HG02840 (cell line): ENCODE measurements at regions not wholly inside any gene's neighbourhood (a gene's known extent, or its start where the extent isn't known, plus 50 kb on each side); places are given as distances from the start of the nearest gene placed in this dataset.
"Not testable (repeated sequence)": the region's sequence is repeated elsewhere in the genome, so short reads cannot be mapped to it uniquely, and the experiment has no call there.

Experiments
- ATAC-seq: cut with Tn5 transposase; IDR thresholded peaks from one replicate; pipeline ENCODE4 v1.9.1; 2021; ENCODE audit warnings: mild to moderate bottlenecking, moderate library complexity, moderate number of reproducible peaks; ENCODE audit not compliant: unreplicated experiment, low FRiP score

DNA sequence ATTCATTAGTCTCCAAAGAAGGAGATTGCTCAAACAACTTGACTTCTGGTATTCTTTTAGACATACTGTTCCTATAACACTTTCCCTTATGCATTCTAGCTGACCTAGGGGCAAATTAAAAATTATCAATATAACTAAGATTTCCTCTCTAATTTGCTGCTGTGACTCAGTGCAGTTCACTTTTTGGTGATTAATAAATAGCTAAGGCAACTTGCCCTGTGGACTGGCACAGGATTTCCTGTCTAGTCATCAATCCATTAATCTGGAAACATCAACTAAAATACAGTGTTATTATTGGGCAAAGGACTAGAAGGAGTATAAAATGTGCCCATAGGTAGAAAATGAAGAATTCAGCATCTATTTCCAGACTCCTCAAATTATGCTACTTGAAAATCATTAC, 83.5 kb upstream of the SERPINE2 start:
- ATAC-seq, result no peak

DNA sequence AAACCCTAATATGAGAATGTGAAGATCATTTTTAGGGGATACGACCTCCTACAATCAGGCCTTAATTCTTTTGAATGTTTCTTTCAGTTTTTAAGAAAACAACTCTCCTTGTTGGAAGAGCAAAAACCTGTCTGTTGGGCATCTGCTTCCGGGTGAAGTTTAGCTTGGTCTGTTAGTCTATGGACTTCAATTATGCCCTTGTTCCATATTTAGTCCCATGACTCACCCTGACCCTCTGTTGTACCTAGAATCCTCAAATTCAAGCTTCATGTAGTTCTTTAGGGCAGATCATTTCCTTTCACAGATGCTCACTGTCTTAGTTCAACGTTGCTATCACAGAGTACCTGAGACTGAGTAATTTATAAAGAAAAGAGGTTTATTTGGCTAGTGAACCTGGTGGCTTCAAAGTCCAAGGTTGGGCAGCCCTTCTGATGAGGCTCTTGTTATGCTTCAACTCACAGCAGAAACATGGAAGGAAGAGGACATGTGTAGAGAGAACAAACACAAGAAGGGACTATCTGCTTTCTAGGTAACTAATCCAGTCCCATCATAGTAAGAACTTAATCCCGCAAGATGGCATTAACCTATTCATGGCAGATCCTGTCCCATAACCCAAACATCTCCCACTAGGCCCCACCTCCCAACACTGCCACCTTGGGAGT, 82.5 kb upstream of the SERPINE2 start:
- ATAC-seq, result no peak

DNA sequence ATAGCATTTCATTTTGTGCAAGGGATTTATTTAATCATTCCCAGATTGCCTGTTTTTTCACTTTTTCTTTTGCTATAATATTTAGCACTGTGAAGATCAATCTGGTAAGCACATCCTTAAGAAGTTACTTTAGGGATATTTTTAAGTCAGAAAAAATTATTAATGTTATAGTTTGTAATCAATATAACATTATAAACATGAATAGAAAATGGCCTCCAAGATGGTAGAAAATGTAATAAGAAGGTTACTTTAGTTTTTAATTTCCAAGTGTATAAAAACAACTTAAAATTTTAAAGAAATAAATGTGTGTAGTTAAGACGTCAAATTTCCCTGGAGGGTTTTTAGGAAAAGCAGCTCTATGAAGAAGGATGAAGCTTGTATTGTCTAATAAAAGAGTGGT, 81.9 kb upstream of the SERPINE2 start:
- ATAC-seq, result no peak

GRCh38 chr2:224119846-224120245, 80.8 kb upstream of the SERPINE2 start:
- ATAC-seq, result not testable (repeated sequence)

DNA sequence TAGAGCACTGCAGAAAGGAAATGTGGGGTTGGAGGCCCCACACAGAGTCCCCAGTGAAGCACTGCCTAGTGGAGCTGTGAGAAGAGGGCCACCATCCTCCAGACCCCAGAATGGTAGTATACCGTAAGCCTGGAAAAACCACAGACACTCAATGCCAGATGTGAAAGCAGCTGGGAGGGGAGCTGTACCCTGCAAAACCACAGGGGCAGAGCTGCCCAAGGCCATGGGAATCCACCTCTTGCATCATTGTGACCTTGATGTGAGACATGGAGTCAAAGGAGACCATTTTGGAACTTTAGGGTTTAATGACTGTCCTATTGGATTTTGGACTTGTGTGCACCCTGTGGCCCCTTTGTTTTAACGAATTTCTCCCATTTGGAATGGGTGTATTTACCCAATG, 75.3 kb upstream of the SERPINE2 start:
- no peak for ATAC-seq

DNA sequence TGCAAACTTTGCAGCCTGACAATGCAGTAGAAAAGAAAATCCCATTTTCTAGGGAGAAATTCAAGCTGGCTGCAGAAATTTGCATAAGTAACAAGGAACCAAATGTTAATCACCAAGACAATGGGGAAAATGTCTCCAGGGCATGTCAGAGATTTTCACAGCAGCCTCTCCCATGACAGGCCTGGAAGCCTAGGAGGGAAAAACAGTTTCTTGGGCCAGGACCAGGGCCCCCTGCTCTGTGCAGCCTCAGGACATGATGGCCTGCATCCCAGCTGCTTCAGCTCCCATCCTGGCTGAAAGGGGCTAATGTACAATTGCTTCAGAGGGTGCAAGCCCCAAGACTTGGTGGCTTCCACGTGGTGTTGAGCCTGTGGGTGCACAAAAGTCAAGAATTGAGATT, 74.8 kb upstream of the SERPINE2 start:
- not testable (repeated sequence) for ATAC-seq

- ATAC-seq, result no peak
Measured at GRCh38 chr2:224111576-224111975, 72.5 kb upstream of the SERPINE2 start.

- ATAC-seq, result no peak
Measured at GRCh38 chr2:224110811-224111210, 71.7 kb upstream of the SERPINE2 start.

GRCh38 chr2:224109751-224110150, 70.7 kb upstream of the SERPINE2 start:
- ATAC-seq, result no peak

DNA sequence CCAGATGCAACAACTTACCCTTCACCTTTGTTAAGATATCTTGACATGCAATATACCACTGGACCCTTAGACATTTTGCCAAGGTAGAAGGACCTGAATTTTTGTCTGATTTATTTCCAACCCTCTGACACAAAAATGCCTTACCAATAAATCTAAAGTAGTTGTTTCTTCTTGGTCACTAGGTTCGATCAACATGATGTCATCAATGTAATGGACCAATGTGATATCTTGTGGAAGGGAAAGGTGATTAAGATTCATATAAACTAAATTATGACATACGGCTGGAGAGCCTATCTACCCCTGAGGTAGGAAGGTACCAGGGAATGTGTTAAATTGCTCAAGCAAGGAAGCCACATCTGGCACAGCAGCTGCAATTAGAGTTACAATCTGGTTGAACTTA, 67.7 kb upstream of the SERPINE2 start:
- no peak for ATAC-seq

DNA sequence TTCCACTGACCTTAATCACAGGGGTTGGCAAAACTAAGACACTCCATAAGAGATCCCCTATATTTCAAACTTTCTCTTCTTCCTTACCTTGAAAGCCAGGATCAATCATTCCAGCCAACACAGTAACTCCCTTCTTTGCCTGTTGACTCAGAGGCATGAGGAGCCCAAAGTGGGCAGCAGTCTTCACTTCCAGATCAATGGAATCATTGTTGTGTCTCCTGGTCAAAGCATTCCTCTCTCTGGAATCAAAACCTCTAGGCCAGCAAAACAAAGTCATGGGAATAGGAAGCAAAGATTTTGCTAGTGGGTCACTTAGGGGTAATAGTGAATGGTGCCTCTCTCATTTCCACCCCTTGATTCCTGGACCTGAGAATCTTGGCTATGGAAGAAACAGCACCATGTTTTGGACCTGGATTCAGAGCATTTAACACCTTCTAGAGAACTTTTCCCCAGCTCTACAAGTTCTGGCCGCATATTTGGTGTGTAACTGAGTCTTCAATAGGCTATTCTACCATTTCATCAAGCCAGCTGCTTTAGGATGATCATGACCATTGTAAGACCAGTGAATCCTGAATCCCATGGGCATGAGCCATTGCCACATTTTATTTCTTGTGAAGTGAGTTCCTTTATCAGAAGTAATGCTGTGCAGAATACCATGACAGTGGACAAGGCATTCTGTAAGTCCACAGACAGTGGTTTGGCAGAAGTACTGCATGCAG, 65.7 kb upstream of the SERPINE2 start:
- no peak for ATAC-seq

DNA sequence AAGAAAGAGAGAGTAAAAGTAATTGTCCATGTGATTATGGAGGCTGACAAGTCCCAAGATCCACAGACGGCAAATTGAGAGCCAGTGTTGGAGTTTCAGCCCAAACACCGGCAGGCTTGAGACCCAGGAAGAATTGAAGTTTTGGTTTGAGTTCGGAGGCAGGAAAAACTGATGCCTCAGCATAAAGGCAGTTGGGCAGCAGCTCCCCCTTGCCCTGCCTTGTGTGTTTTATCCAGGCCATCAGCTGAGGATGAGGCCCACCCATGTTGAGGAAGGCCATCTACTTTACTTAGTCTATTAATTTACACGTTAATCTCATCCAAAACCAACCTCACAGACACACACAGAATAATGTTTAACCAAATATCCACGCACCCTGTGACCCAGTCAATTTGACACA, 64.6 kb upstream of the SERPINE2 start:
- ATAC-seq, result no peak

- no peak for ATAC-seq
Measured at GRCh38 chr2:224102991-224103390, 63.9 kb upstream of the SERPINE2 start.

- ATAC-seq, result no peak
Measured at GRCh38 chr2:224101820-224102630, 62.9 kb upstream of the SERPINE2 start.

DNA sequence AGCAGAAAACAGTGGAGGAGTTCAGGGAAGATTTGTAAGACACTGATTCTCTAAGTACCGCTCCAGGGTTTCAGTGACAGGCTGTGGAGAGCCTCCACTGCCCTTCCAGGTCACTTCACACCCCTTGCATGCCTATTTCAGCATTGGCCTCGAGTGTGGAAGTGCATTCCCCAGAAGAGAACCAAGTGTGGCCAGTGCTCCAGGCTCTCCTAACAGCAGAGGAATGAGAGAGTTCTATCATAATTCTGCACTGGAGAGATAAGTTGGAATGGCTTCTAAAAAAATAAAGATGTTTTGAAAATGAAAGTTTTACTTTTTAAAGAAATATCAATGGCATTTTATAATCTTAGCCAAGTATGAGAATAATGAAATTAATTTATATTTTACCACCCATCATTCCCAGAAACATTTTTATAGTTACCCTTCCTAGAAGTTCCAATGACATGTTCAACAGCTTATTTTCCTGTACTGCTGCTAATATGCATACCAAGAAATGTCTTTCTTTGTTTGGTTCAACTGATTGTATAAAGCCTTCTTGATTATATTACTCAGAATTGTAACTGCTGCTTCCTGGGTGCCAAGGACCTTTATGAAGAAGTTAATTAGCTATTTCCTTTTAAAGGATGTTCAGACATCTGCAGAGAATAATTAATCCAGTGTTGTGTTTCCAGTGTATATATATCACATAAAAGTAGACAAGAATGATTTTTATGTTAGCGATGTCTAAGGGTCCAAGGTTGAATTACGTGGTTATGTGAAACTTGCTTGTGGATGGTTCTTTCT, 61.0 kb upstream of the SERPINE2 start:
- no peak for ATAC-seq

DNA sequence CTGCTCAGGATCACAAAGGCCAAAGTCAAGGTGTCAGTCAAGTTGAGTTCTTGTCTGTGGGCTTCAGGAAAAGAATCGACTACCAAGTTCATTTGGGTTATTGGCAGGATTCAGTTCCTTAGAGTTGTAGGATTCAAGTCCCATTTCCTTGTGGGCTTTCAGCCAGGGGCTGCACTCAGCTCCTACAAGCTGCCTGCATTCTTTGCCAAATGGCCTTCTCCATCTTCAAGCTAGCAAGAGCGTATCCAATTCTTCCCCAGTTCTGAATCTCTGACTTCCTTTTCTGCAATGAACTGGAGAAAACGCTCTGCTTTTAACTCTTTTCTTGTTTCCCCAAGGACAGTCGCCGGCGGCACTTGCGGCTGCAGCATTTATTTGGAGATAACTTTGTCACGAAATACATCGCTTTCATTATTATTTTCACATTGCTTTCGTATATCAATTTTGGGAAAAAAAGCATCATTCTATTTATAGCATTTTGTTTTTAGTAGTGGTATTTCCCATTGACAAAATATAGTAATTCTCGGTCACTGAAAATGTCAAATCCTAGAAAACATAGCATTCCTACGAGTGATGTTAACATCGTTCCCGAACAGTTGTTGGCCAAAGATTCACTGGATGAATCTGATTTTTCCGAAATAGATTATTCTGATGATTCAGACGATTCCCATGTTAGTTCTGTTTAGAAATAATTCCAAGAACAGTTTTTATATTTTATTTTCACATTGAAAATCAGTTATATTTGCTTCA, 59.6 kb upstream of the SERPINE2 start:
- no peak for ATAC-seq

DNA sequence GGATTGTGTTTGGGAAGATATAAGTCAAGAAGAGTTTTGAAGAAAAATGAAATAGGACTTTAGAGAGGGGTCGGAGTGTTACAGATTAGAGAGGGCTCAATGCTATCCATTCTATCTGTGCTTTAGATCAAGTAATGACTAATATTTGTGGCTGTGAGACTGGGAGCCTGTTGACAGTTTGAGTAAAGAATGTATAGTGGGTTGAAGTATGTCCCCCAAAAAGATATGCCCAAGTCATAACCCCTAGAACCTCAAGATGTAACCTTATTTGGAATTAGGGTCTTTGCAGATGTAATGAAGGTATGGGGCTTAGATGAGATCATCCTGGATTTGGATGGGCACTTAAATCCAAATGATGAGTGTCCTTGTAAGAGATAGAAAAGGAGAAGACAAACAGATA, 55.3 kb upstream of the SERPINE2 start:
- ATAC-seq, result no peak

DNA sequence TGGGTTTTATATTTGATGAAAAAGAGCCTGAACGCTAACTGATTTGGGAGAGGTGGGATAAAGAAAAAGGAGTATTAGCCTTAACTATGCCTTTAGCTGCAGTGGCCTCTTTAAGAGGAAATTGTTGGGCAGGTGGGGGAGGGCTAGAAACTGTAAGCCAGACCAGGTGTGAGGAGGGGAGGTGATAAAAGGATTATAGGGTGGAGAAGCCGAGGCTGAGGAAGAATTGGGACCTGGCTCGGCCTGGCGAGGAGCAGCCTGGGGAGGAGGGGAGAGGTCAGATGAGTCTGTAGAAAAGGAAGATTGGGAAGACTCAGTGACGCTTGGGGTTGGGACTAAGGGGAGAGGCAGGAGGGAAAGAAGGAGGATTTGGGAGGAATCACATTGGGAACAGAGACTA, 52.6 kb upstream of the SERPINE2 start:
- ATAC-seq, result not testable (repeated sequence)

- not testable (repeated sequence) for ATAC-seq
Measured at GRCh38 chr2:224089606-224090005, 50.5 kb upstream of the SERPINE2 start.
